ENCODE measurements at regions not wholly inside any gene's neighbourhood (a gene's known extent, or its start where the extent isn't known, plus 50 kb on each side); places are given as distances from the start of the nearest gene placed in this dataset.

DNA sequence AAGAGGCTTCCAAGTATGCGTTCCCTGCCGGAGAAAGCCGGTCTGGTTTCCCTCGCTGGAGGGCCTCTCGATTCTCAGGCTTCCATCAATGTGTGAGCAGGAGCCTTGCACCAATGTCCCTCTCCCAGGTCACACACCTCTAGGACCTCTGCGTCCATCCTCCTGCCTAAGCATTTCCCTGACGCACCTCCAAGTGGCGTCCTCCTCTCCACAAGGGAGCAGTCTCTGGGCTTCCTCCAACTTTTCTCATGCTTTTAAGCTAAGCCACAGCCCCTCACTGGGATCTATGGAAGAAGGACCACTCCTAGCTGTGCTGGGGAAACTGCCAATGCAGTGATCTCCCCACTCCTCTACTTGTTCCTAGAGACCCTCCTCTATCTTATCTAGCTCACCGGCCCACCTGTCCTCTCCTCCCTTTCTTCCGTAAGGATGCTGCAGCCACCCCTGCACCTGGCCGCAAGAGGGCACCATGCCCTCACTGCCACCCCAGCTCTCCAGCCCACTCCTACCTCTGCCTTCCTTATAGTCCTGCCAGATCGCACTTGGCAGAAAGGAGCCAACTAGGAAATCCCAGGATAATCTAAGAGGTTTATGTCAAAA is 258.7 kb downstream of the LRFN2 start:
- H3K27ac ChIP-seq (ENCODE audit: low read depth in 1 of 2, low read length in 1 of 2): no peak overlapping the region
- H3K36me3 ChIP-seq (ENCODE audit: control insufficient read depth in 4 of 4, insufficient read depth in 4 of 4, low read length in 4 of 4): no peaks in the 10 kb centered on the region
- H3K9me3 ChIP-seq (ENCODE audit: control insufficient read depth in 4 of 4, insufficient read depth in 3 of 4, low read length in 3 of 4): no peaks in the 10 kb centered on the region
- DNase-seq: peak; percentile 10 to 44 (median 26)
- TF ChIP-seq CTCF (IDR thresholded peaks at IDR 0.05; ENCODE audit: control extremely low read depth, extremely low read depth): peak; percentile 16
- H3K9ac ChIP-seq (ENCODE audit: insufficient read depth in 1 of 2, low read length in 2 of 2): no peak overlapping the region
- peaks cover 0 to 4% (median 0%) of the 10 kb centered on the region in 3 donors for H3K27me3 ChIP-seq (ENCODE audit: control insufficient read depth in 3 of 3, insufficient read depth in 3 of 3, low read length in 2 of 3)
- H3K4me1 ChIP-seq (ENCODE audit: control insufficient read depth in 5 of 5, insufficient read depth in 5 of 5, low read length in 5 of 5): no peaks in the 10 kb centered on the region
- H3K4me3 ChIP-seq: no peak overlapping the region
- 35 to 40% methylated on average over 12 of the region's 12 CpGs for WGBS, 2 donors
- ATAC-seq (ENCODE audit: insufficient read depth, low FRiP score): no peak

DNA sequence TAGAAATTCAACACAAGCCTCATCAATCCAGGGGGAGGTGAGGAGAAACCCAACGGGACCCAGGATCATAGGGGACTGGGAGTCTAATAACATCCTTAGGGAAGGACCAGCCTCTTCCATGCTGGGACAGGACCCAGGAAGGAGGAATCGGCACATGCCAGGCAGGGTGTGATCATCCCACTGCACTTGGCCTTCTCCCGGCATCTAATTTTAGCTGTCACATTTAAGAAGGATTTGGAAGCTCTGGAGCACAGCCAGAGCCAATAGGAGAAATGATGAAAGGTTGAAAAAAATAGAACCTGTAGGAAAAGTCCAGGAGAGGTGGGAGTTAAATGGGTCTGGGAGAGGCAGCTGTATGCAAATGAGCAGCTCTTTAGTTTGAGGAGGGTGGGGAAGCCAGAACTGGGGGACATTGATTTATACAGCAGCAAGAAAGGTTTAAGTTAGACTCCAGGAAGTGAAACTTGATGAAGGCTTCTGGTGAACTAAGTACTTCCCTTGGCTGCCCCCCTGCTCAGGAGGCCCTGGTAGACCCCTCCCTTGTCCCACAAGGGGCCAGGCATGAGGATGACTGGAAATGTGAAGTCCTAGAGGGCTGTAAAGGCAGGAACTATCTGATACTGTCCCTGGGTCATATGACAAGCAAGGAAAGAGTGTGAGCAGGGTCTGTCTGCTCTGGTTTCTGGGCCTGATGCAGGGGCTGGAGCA is 260.3 kb downstream of the LRFN2 start:
- H3K4me3 ChIP-seq: no peak overlapping the region
- ATAC-seq (ENCODE audit: insufficient read depth, low FRiP score) (no peak), DNase-seq (no peak)
- whole genome bisulfite sequencing, 2 donors: 69 to 76% methylated on average over 3 of the region's 3 CpGs
- no peaks in the 10 kb centered on the region for H3K36me3 ChIP-seq (ENCODE audit: control insufficient read depth in 4 of 4, insufficient read depth in 4 of 4, low read length in 4 of 4)
- no peaks in the 10 kb centered on the region for H3K4me1 ChIP-seq (ENCODE audit: control insufficient read depth in 5 of 5, insufficient read depth in 5 of 5, low read length in 5 of 5)
- H3K9me3 ChIP-seq (ENCODE audit: control insufficient read depth in 4 of 4, insufficient read depth in 3 of 4, low read length in 3 of 4): no peaks in the 10 kb centered on the region
- TF ChIP-seq CTCF (IDR thresholded peaks at IDR 0.05; ENCODE audit: control extremely low read depth, extremely low read depth): no peak
- H3K9ac ChIP-seq (ENCODE audit: insufficient read depth in 1 of 2, low read length in 2 of 2): no peak overlapping the region
- no peak overlapping the region for H3K27ac ChIP-seq (ENCODE audit: low read depth in 1 of 2, low read length in 1 of 2)
- peaks cover 0 to 7% (median 2%) of the 10 kb centered on the region in 3 donors for H3K27me3 ChIP-seq (ENCODE audit: control insufficient read depth in 3 of 3, insufficient read depth in 3 of 3, low read length in 2 of 3)

DNA sequence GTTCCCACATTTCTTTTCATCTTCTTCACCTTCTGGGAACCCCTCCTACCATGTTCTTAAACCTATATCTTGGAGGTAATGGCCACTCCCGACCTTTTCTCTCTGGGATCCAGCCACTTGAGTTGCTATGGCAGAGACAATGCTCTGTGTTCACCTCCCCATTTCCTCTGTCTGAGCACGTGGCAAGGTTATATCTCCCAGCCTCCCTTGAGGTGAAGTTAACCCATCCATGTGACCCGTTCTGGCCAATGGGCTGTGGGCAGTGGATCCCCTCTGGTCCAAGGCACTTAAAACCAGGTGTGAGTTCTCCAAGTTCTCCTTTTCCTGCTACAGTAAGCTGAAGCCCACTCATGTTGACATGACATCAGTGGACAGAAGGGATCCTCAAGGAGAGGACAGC is 261.4 kb downstream of the LRFN2 start:
- ATAC-seq (ENCODE audit: insufficient read depth, low FRiP score): no peak
- Histone ChIP-seq H3K9me3 (ENCODE audit: control insufficient read depth in 4 of 4, insufficient read depth in 3 of 4, low read length in 3 of 4) (no peaks in the 10 kb centered on the region), H3K36me3 (ENCODE audit: control insufficient read depth in 4 of 4, insufficient read depth in 4 of 4, low read length in 4 of 4) (no peaks in the 10 kb centered on the region), H3K27me3 (ENCODE audit: control insufficient read depth in 3 of 3, insufficient read depth in 3 of 3, low read length in 2 of 3) (peaks cover 0 to 5% (median 2%) of the 10 kb centered on the region in 3 donors), H3K27ac (ENCODE audit: low read depth in 1 of 2, low read length in 1 of 2) (no peak overlapping the region), H3K4me1 (ENCODE audit: control insufficient read depth in 5 of 5, insufficient read depth in 5 of 5, low read length in 5 of 5) (no peaks in the 10 kb centered on the region), H3K9ac (ENCODE audit: insufficient read depth in 1 of 2, low read length in 2 of 2) (no peak overlapping the region), H3K4me3 (no peak overlapping the region)
- no peak for DNase-seq
- no peak for TF ChIP-seq CTCF (IDR thresholded peaks at IDR 0.05; ENCODE audit: control extremely low read depth, extremely low read depth)
- WGBS, 2 donors: 60 to 61% methylated on average over 3 of the region's 3 CpGs
